NB4 (cell line): ENCODE measurements at regions not wholly inside any gene's neighbourhood (a gene's known extent, or its start where the extent isn't known, plus 50 kb on each side); places are given as distances from the start of the nearest gene placed in this dataset.

Source experiments
- CTCF ChIP-seq: IDR thresholded peaks from one replicate; pipeline ENCODE4 v1.5.1; 2012; ENCODE audit warnings: low read depth, low read length
- MAX ChIP-seq: IDR thresholded peaks from 2 replicates; pipeline ENCODE4 v1.6.1; 2011; ENCODE audit warnings: low read depth, low read length
- POLR2A ChIP-seq: IDR thresholded peaks from 2 replicates; pipeline ENCODE4 v1.6.1; 2011; ENCODE audit warnings: mild to moderate bottlenecking; ENCODE audit not compliant: insufficient read length; ENCODE audit errors: extremely low read depth

GRCh38 chr3:181402347-181402746 lies 309.4 kb upstream of the SOX2 start:
- TF ChIP-seq CTCF (no peak), MAX (no peak), POLR2A (no peak)
